ENCODE measurements at regions not wholly inside any gene's neighbourhood (a gene's known extent, or its start where the extent isn't known, plus 50 kb on each side); places are given as distances from the start of the nearest gene placed in this dataset.
A peak's percentile ranks its signal among the peaks of the same experiment; 100 is the strongest.

DNA sequence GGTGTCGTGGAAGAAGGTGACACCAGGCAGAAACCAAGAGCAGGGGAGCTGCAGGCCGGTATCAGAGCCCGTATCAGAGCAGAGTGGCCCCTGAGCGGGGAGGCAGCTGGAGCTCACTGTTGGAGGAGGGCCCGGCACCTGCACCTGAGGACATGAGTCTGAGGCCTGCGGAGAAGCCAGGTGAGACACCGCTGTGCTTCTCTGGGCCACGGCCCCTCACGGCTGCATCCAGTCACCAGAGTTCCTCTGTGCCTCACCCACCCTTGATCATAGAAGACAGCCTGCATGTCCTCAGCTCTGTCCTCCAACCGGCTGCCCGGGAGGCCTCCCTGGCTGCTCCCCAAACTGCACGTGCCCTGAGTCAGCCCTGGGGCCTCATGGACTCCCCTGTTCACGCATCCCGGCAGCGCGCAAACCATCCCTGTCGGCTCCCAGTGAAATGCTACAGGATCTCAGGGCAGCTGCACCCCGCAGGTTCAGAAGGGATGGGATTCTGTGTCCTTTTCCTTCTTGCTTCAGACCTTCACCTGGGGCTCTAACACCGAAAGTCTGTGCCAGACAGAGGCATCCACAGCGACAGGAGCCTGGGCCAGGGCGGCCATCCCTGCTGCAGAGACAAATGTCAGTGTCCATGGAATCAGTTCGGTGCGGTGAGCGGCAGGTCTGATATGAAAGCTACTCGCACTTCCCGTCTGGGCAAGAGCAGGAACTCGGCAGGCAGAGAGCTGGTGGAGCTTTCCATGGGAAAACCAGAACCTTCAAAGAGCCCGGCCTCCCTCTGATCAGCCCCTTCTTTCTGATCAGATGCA lies 111.9 kb upstream of the FAM20C start:
- intact Hi-C loops (cut with DNase I): no loop called here
- DNase-seq: peak in 13 of 42 donors; percentile 6 to 41 (median 16)

DNA sequence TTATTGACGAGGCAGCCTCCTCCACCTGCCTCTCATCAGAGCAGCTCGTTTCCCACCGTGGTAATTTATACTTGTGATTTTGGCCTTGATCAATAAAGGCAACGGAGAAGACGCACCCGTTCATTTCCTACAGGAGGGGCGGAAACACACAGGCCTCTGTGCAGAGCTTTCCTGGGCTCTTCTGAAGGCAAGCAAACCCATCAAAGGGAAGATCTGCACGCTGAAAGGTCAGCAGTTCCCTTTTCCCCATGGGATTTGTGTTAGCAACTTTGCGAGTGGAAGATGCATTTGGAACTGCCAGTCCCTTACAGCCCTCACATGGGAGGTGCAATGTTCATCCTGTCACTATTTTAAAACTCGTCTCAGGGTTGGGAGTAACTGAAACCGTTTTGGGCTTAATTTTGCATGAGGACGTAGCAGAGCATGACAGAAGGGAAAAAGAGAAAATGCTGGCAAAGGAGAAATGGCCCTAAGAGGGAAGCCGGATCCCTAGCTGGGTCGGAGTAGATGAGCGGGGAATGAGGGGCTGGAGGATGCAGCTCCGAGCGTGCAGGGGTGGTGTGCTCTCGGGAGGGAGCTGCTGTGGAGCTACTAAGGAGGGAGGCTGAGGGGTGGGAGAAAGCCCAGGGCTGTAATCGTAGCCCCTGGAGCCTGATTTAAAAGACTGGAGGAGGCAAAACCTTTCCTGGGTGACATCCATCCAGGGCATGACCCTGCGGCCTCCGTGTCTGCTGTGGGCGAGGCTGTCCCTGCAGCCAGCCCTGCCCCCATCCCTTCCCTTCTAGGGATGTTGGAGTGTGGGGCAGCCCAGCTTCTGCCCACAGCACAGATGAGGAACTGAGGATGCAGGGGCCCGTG lies 111.1 kb upstream of the FAM20C start:
- peak in 9 of 42 donors; percentile 8 to 41 (median 16) for DNase-seq
- intact Hi-C loops (cut with DNase I): no loop called here

DNA sequence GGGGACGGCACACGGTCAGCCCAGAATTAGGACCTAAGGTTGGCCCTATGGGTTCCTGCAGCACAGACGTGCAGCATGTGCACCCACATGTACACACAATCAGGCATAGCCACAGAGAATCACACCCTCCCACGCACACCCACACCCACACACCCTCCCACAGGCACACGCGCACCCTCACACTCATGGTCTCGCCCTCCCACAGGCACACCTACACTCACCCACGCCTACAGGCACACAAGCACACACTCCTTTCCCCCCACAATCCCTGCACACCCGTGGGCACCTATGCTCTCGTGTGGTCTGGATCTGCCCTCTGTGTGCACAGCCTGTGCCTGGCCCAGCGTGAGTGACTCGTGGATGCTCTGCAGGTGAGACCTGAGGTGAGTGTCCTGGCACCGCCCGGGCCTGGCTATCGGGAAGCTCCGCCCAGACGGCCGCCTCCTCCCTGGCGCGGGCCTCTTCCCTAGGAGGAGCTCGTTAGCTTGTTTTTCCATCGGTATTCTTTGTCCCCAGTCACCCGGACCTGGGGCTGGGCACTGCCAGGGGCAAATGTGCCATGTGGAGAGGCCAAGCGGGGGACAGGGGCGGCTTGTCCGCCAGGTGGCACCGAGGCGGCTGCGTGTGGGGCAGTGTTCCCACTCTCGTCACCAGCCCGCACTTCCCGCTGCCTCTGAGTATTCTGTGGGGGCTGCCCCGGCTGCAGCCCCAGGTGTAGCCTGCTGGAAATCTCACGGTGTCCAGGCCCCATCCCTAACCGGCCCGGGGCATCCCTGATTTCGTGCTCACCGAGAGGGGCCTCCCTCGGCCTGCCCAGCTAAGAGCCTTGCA lies 110.2 kb upstream of the FAM20C start:
- DNase-seq: peak in 9 of 42 donors; percentile 5 to 39 (median 15)
- intact Hi-C loops (cut with DNase I): no loop called here

DNA sequence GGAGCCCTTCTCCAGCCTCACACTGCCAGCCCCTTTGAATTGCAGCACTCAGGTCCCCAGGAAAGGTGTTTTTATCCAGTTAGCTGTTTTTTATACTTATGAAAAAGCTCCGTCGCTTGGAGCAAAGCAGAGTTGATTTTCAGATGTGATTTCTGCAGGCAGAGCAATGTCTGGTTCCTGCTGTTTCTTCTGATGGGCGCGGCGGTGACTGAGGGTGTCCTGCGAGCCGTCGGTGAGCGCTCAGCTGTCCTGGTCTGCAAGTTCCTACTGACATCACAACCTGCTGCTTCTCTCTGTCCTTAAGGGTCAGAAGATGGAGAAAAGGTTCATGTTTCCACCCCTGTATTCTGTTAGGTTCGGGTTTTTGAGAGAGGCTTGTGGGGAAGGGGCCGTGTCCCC lies 109.6 kb upstream of the FAM20C start:
- peak in 2 of 42 donors; percentile 3 to 9 for DNase-seq

DNA sequence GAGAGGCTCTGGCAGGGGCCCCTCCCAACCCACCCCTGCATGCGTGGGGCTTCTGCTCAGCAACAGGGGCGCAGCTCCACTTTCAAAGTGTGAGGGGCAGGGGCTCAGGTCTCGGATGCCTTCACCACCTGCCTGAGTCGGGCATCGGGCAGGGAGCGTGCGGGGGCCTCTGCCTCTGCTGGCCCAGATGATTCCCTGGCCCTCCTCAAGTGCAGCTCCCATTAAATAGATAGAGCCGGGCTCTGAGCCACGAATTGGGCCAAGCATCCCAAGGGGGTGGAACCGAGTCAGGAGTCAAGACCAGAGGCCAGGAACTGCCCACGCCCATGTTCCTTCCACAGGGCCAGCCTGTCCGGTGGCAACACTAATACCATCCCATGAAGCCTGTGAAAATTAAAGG lies 108.9 kb upstream of the FAM20C start:
- DNase-seq: peak in 4 of 42 donors; percentile 3 to 20 (median 10)
- intact Hi-C loops (cut with DNase I): no loop called here

More for the DNA sequence above, 109.6 kb upstream of the FAM20C start:
- intact Hi-C loops (cut with DNase I): no loop called here

DNA sequence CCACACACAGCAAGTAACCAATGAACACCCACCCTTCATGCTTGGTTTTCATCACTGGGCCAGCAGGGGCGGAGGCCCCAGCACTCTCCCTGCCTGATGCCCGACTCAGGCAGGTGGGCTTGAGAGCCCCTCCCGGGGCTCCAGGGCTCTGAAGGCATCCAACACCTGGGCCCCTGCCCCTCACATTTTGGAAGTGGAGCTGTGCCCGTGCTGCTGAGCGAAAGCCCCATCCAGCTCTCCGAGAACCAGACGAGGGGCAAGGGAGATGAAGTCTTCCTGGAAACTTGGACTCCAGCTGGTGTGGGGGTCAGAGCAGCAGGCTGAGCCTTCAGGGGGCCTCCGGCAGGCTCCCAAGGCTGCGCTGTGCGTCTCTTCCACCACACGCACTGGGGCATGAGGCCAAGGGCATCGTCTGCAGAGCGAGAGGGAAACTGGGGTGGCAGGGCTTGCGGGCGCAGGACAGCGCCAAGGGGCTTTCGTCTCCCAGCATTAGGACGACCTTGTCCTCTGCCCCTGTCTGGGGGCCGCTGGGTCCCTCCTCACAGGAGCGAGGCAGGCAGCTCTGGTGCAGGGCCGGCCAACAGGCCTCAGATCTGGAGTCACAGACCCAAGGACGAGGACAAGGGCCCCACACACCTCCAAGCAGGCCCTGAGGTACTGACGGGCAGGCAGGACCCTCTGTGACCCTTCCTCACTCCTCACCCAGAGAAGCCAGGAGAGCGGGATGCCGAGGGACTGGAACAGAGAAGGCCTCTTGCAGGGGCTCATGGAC lies 108.3 kb upstream of the FAM20C start:
- intact Hi-C loops (cut with DNase I): no loop called here
- peak in 1 of 42 donors; percentile 16 for DNase-seq

DNA sequence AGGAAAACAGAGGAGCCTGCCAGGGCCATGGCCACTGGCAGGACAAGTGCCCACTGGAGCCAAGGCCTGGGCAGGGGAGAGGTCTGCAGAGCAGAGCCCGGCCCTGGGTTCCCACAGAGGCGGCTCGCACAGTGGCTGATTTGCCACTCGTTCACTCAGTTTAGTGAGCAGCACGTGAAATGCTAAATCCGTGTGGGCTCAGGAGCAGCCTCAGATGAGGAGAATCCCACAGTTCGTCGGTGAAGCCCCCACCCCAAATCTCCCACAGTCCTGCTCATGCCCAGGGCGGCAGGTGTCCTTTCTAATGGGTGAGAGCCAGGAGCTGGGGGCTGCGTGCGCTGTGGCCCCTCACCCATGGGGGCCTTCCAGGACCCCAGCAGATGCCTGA lies 107.7 kb upstream of the FAM20C start:
- peak in 2 of 42 donors; percentile 12 to 40 for DNase-seq
- intact Hi-C loops (cut with DNase I): no loop called here

DNA sequence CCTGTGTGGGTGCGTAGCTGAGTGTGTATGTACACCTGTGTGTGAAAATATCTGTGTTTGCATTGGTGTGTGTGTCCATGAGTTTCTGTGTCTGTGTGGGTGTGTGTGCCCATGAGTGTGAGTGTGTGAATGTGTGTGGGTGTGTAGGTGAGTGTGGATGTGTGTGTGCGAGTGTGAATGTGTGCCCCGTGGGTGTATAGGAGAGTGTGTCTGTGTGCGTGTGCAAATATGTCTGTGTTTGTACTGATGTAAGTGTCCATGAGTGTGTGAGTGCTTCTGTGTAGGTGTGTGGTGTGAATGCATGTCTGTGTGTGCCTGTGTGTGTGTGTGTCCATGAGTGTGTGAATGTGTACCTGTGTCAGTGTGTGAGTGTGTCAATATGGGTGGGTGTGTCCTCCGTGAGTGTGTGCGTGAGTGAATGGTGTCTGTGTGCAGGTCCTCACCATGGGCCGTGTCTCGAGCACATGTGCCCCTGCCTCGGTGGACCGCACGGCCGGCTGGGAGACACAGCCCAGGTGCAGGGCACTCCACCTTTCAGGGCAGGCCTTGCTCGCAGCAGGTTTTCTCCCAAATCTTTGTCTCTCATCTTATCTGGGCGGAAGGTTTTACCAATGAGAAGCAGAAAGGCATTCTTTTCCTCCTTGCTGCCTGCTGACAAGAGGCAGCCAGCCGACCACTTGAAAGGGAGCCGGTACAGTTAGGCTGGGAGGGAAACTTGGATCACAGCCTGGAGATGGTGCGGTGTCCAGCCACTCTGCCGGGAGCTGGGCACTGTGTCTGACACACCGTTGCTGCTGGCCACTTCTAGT lies 107.1 kb upstream of the FAM20C start:
- DNase-seq: no peak
- intact Hi-C loops (cut with DNase I): no loop called here

DNA sequence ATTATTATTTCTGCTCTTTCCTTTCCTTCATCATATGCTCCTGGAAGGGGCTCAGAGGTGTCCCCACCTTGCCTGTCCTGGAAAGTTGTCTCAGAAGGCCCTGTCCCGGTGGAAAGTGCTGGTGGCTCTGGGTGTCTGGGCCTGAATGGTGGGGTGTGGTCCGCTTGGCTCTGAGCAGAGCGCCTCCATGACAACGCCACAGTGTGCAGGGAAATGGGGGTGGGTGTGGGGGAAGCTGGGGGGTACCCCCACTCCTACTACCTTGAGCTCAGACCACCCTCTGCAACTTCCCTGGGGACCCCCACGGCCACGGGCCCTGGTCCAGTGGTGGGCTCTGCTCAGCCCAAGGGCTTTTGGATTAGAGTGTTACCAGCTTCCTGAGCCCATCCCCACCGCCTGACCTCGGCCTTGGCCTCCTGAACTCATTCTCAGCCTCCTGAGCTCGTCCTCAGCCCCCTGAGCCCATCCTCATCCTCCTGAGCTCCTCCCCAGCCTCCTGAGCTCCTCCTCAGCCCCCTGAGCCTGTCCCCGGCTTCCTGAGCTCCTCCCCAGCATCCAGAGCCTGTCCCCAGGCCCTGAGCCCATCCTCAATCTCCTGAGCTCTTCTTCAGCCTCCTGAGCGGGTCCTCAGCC lies 106.4 kb upstream of the FAM20C start:
- intact Hi-C loops (cut with DNase I): no loop called here
- DNase-seq: no peak

DNA sequence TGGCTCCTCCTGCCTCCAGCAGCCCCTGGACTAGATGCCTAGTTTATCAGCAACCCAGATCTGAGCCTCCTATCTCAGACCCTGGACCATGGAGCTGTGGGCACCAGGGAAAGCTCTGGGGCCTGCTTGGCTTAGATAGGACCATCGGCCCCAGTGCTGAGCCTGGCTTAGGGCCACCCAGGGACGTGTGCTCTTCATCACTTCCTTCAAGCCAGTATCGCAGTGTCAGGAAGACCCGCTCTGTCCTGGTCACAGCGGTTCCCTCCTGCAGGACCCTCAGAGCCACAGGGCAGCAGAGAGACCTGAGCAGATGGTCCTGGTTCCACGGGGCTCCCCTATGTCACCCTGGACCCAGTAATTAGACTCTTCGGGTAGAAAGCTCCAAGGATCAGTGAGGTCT lies 105.7 kb upstream of the FAM20C start:
- intact Hi-C loops (cut with DNase I): no loop called here

DNA sequence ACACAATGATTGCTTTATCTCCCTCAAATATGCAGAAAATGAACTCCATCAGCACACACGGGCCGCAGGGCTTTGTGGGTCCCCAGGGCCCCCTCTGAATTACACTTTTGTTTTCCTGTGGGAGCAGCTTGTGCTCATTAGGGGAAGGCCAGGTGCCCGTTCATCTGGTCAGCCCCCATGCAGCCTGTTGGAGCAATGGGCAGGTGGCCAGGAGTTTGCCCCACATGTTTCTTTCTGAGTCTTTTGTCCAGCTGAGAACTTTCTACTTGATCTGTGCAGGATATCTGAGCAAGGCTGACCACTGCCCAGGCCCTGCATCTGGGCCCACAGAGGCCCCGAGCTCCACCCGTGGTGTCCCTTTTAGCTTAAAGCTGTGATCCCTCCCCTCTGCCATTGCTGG lies 105.3 kb upstream of the FAM20C start:
- intact Hi-C loops (cut with DNase I): no loop called here

More for the DNA sequence above, 105.7 kb upstream of the FAM20C start:
- no peak for DNase-seq

DNA sequence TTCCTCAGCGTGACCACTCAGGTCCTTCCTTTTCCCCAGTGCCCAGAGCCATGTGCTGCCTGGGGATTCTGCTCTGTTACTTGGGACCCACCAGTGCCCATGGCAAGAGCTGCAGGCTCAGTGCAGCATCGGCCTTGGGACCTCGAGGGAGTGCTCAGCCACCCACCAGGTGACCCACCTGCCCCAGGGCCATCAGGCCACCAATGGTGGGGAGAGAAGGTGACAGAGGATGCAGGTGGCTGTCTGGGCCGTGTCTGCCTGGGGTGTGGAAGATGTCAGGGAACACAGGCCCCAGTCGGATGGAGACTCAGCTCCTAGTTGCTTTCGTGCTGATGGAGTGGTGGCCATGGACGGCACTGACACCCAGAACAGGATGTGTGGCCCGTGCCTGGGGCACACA lies 104.7 kb upstream of the FAM20C start:
- intact Hi-C loops (cut with DNase I): no loop called here
- DNase-seq: no peak

More for the DNA sequence above, 105.3 kb upstream of the FAM20C start:
- DNase-seq: peak in 7 of 42 donors; percentile 19 to 49 (median 38)

DNA sequence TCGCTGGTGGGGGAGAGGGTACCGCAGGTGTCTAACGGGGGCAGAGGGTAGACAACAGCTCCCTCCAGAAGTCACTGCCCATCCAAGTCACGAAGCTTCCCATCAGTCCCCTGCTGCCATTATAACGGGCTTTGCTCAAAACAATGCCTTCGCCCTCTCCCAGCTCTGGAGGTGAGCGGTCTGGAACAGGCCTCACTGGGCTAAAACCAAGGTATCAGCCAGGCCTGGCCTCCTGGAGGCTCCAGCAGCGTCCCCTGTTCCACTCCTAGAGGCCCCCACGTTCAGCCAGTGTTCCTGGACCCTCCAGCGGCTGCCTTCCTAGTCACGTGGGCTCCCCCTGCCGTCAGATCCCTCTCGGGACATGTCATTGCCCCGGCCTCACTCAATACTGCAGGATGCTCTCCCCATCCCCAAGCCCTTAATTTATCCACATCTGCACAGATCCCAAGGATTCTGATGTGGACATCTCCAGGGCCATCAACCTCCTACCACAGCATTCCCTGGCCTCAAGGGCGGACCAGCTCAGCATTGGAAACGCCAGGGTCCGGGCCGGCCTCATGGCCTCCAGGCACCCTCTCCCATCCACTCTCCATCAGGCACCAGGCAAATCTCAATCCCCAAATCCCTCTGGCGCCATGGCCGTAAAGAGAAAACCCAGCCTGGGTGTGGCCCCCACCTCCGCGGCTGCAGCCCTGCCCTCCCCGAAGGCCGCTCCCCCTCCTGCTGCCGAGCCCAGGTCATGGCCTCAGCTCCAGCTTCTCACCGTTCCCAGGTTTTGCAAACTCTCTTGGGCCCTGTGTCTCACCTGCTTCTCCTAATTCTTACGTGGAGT lies 104.1 kb upstream of the FAM20C start:
- DNase-seq: no peak
- intact Hi-C loops (cut with DNase I): no loop called here

DNA sequence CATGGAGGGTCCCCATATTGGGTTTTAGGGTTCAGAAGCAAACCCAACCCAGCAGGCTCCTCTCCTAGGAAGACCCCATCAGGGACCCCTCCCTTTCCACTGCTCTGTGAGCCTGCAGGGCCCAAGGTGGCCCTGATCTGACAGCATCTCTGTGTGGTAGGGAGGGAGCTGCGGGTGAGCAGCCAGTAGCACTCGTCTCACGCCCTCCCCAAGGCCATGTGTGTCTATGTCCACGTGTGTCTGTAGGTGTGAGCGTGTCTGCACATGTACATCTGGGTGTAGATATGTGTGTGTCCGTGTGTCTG lies 103.5 kb upstream of the FAM20C start:
- intact Hi-C loops (cut with DNase I): no loop called here
- no peak for DNase-seq

DNA sequence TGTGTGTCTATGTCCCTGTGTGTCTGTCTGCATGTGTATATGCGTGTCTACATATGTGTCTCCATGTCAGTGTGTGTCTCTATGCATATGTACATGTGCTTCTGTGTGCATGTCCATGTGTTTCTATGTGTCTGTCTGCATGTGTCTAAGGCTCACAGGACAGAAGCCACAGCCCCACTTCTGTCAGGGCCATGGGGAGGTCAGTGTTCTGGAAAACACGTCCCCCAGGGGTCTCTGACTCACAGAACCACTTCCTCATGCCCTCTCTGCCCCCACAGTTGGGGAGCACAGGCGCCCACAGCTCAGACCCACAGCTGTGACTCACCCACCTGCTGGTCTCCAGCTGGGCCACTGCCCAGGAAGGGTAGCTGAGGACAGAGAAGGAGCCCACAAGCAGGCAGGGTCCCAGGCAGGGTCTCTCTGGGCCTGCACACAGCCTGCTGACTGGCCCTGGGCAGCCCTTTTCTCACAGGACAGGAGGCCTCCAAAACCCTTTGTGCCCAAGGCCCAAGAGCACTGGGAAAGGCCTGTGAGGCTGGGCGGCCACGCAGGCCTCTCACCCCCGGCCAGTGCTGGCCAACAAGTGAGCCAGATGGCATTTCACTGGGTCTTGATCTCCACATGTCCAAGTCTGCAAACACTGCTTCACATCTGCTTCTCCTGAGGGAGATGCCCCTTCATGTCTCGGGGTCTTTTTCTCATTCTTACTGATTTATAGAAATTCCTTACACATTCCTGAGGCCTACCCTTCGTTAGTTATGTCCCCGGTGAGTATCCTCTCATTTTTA lies 102.9 kb upstream of the FAM20C start:
- intact Hi-C loops (cut with DNase I): no loop called here
- DNase-seq: peak in 3 of 42 donors; percentile 34 to 53 (median 35)
